Thyroid gland (tissue), 4 donors: ENCODE measurements at regions not wholly inside any gene's neighbourhood (a gene's known extent, or its start where the extent isn't known, plus 50 kb on each side); places are given as distances from the start of the nearest gene placed in this dataset.

Experiments used
- DNase-seq, 2 donors: peaks; one replicate each; pipeline ENCODE4 v3.0.0-alpha.2; 2019
- H3K27ac ChIP-seq, 3 donors: fragments of 200-600 bp; sonication (generic); 1 replicate in 2 of 3; 2 replicates in 1 of 3; pipeline ENCODE4 v1.5.1; 2016 to 2019; ENCODE audit warnings: mild to moderate bottlenecking in 1 of 3, moderate library complexity in 1 of 3
- H3K27me3 ChIP-seq: fragments of 200-600 bp; sonication (generic); one replicate; pipeline ENCODE4 v1.5.1; 2019
- H3K36me3 ChIP-seq, 2 donors: fragments of 200-600 bp; sonication (generic); one replicate each; pipeline ENCODE4 v1.5.1; 2016 to 2019
- H3K4me1 ChIP-seq, 2 donors: fragments of 200-600 bp; sonication (generic); one replicate each; pipeline ENCODE4 v1.5.1; 2017 to 2019
- H3K4me3 ChIP-seq, 3 donors: fragments of 200-600 bp; sonication (generic); replicated peaks in 1 of 3; 1 replicate in 2 of 3; 2 replicates in 1 of 3; pipeline ENCODE4 v1.5.1; 2016; ENCODE audit warnings: mild to moderate bottlenecking in 1 of 3
- H3K9me3 ChIP-seq: fragments of 200-600 bp; sonication (generic); one replicate; pipeline ENCODE4 v1.5.1; 2017
- POLR2A ChIP-seq, 2 donors: fragments of 450-650 bp; IDR thresholded peaks; one replicate each; pipeline ENCODE4 v1.6.1; 2017; ENCODE audit warnings: antibody characterized with exemption in 2 of 2, mild to moderate bottlenecking in 2 of 2, moderate library complexity in 1 of 2
- WGBS, 2 donors: methylation state at CpG; one replicate each; pipeline ENCODE4 v1.1.5; 2017; 5-methylcytosine and 5-hydroxymethylcytosine counted together
- intact Hi-C: fragments of 100-400 bp; cut with DNase I; formaldehyde crosslinking; loops from one replicate; pipeline ENCODE4 v1.15.1; 2023
- TF ChIP-seq, protein P1 (sequence below), 6 experiments: fragments of 200-600 bp in 3 of 6; fragments of 450-650 bp in 3 of 6; sonication (generic) in 3 of 6; IDR thresholded peaks; one replicate each; pipeline ENCODE4 v1.5.1; 2016 to 2019; ENCODE audit warnings: antibody characterized with exemption in 6 of 6, mild to moderate bottlenecking in 2 of 6, inconsistent platforms in 1 of 6, moderate library complexity in 1 of 6

GRCh38 chr3:101942356-101942755 is 93.0 kb downstream of the NFKBIZ start:
- Histone ChIP-seq H3K36me3 (no peaks in the 10 kb centered on the region), H3K27me3 (no peaks in the 10 kb centered on the region), H3K4me1 (peaks cover 2 to 7% of the 10 kb centered on the region in 2 donors), H3K27ac (no peak overlapping the region), H3K9me3 (no peaks in the 10 kb centered on the region), H3K4me3 (no peak overlapping the region)
- 30 to 63% methylated on average over 2 of the region's 2 CpGs for WGBS, 2 donors
- no peak for TF ChIP-seq POLR2A (IDR thresholded peaks at IDR 0.05)
- TF ChIP-seq, protein P1, sequence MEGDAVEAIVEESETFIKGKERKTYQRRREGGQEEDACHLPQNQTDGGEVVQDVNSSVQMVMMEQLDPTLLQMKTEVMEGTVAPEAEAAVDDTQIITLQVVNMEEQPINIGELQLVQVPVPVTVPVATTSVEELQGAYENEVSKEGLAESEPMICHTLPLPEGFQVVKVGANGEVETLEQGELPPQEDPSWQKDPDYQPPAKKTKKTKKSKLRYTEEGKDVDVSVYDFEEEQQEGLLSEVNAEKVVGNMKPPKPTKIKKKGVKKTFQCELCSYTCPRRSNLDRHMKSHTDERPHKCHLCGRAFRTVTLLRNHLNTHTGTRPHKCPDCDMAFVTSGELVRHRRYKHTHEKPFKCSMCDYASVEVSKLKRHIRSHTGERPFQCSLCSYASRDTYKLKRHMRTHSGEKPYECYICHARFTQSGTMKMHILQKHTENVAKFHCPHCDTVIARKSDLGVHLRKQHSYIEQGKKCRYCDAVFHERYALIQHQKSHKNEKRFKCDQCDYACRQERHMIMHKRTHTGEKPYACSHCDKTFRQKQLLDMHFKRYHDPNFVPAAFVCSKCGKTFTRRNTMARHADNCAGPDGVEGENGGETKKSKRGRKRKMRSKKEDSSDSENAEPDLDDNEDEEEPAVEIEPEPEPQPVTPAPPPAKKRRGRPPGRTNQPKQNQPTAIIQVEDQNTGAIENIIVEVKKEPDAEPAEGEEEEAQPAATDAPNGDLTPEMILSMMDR (IDR thresholded peaks at IDR 0.05), result no peak
- intact Hi-C loops, result no loop called here
- DNase-seq, result no peak

DNA sequence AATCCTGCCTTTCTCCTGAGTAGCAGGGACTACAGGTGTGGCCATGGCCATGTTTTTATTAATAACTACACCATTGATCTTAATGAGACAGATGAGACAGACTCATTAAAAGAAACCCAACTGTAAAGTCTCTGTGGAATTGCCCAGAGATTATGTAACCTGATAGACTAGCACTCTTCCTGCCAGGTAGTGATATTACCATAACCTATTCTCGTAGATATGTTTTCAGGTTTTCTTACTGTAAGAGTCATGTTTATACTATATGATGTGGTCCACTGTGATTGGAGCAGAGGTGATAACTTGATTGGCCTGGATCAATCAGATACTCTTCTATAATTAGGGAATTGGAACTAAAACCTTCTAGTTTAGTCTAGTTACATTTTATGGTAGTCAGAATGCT is 93.7 kb downstream of the NFKBIZ start:
- TF ChIP-seq, protein P1 (IDR thresholded peaks at IDR 0.05), result no peak
- TF ChIP-seq POLR2A (IDR thresholded peaks at IDR 0.05), result no peak
- Histone ChIP-seq H3K27me3 (no peaks in the 10 kb centered on the region), H3K4me1 (peaks cover 2 to 4% of the 10 kb centered on the region in 2 donors), H3K36me3 (no peaks in the 10 kb centered on the region), H3K9me3 (no peaks in the 10 kb centered on the region), H3K27ac (no peak overlapping the region), H3K4me3 (no peak overlapping the region)
- no peak for DNase-seq
- intact Hi-C loops, result no loop called here
- WGBS, 2 donors, result 97% methylated on average over 1 of the region's 1 CpG

- TF ChIP-seq POLR2A (IDR thresholded peaks at IDR 0.05), result no peak
- TF ChIP-seq, protein P1 (IDR thresholded peaks at IDR 0.05), result no peak
- 91 to 94% methylated on average over 3 of the region's 3 CpGs for WGBS, 2 donors
- no peaks in the 10 kb centered on the region for H3K9me3 ChIP-seq
- H3K27ac ChIP-seq, result no peak overlapping the region
- DNase-seq, result no peak
- intact Hi-C loops, result no loop called here
- no peaks in the 10 kb centered on the region for H3K27me3 ChIP-seq
- no peak overlapping the region for H3K4me3 ChIP-seq
- no peaks in the 10 kb centered on the region for H3K36me3 ChIP-seq
- H3K4me1 ChIP-seq, result peaks cover 0 to 2% of the 10 kb centered on the region in 2 donors
These were observed 95.0 kb downstream of the NFKBIZ start for GRCh38 chr3:101944308-101944707.

GRCh38 chr3:101945980-101946379 is 96.7 kb downstream of the NFKBIZ start:
- H3K36me3 ChIP-seq, result no peaks in the 10 kb centered on the region
- H3K27ac ChIP-seq, result no peak overlapping the region
- no peaks in the 10 kb centered on the region for H3K27me3 ChIP-seq
- TF ChIP-seq, protein P1 (IDR thresholded peaks at IDR 0.05), result no peak
- TF ChIP-seq POLR2A (IDR thresholded peaks at IDR 0.05), result no peak
- H3K4me3 ChIP-seq, result no peak overlapping the region
- intact Hi-C loops, result no loop called here
- H3K9me3 ChIP-seq, result no peaks in the 10 kb centered on the region
- no peak for DNase-seq
- peaks cover 5 to 13% of the 10 kb centered on the region in 2 donors for H3K4me1 ChIP-seq

- no peaks in the 10 kb centered on the region for H3K9me3 ChIP-seq
- no peaks in the 10 kb centered on the region for H3K27me3 ChIP-seq
- no peak for DNase-seq
- no peak overlapping the region for H3K4me3 ChIP-seq
- WGBS, 2 donors, result 92 to 93% methylated on average over 3 of the region's 3 CpGs
- TF ChIP-seq, protein P1 (IDR thresholded peaks at IDR 0.05), result no peak
- TF ChIP-seq POLR2A (IDR thresholded peaks at IDR 0.05), result no peak
- H3K27ac ChIP-seq, result no peak overlapping the region
- H3K4me1 ChIP-seq, result peaks cover 14 to 22% of the 10 kb centered on the region in 2 donors
- no peaks in the 10 kb centered on the region for H3K36me3 ChIP-seq
- intact Hi-C loops, result no loop called here
These were observed 97.6 kb downstream of the NFKBIZ start for GRCh38 chr3:101946906-101947305.
